Tibial nerve (tissue), 4 donors: ENCODE measurements at regions not wholly inside any gene's neighbourhood (a gene's known extent, or its start where the extent isn't known, plus 50 kb on each side); places are given as distances from the start of the nearest gene placed in this dataset.

Experiments
- DNase-seq, 2 donors: peaks; one replicate each; pipeline ENCODE4 v3.0.0-alpha.2; 2019; ENCODE audit warnings: low spot score in 2 of 2
- H3K27ac ChIP-seq, 4 donors: fragments of 200-600 bp; sonication (generic) in 3 of 4; one replicate each; pipeline ENCODE4 v1.5.1; 2017 to 2019; ENCODE audit warnings: mild to moderate bottlenecking in 1 of 4
- H3K27me3 ChIP-seq, 2 donors: fragments of 200-600 bp; sonication (generic) in 1 of 2; one replicate each; pipeline versions ENCODE4 v1.5.1 to v1.6.0; 2017 to 2019
- H3K36me3 ChIP-seq, 3 donors: fragments of 200-600 bp; sonication (generic); one replicate each; pipeline ENCODE4 v1.5.1; 2018 to 2019
- H3K4me1 ChIP-seq, 4 donors: fragments of 200-600 bp; sonication (generic) in 3 of 4; one replicate each; pipeline ENCODE4 v1.5.1; 2017 to 2019
- H3K4me3 ChIP-seq, 4 donors: fragments of 200-600 bp; sonication (generic) in 3 of 4; one replicate each; pipeline ENCODE4 v1.5.1; 2017 to 2019; ENCODE audit warnings: mild to moderate bottlenecking in 1 of 4, moderate library complexity in 1 of 4
- H3K9me3 ChIP-seq, 4 donors: fragments of 200-600 bp; sonication (generic) in 3 of 4; one replicate each; pipeline ENCODE4 v1.5.1; 2017 to 2019
- EP300 ChIP-seq, 2 donors: sonication (generic); formaldehyde crosslinking; IDR thresholded peaks; one replicate each; pipeline ENCODE4 v1.6.1; 2017; ENCODE audit warnings: antibody characterized with exemption in 2 of 2, mild to moderate bottlenecking in 1 of 2
- POLR2A ChIP-seq, 2 donors: fragments of 450-650 bp; IDR thresholded peaks; one replicate each; pipeline ENCODE4 v1.6.1; 2017; ENCODE audit warnings: antibody characterized with exemption in 2 of 2, mild to moderate bottlenecking in 2 of 2, moderate library complexity in 2 of 2
- WGBS, 2 donors: methylation state at CpG; one replicate each; pipeline ENCODE4 v1.1.5; 2018; 5-methylcytosine and 5-hydroxymethylcytosine counted together
- TF ChIP-seq, protein P1 (sequence below), 5 experiments: fragments of 200-600 bp in 3 of 5; fragments of 450-650 bp in 2 of 5; sonication (generic) in 3 of 5; IDR thresholded peaks; one replicate each; pipeline ENCODE4 v1.5.1; 2016 to 2019; ENCODE audit warnings: antibody characterized with exemption in 5 of 5, mild to moderate bottlenecking in 3 of 5, moderate library complexity in 2 of 5

DNA sequence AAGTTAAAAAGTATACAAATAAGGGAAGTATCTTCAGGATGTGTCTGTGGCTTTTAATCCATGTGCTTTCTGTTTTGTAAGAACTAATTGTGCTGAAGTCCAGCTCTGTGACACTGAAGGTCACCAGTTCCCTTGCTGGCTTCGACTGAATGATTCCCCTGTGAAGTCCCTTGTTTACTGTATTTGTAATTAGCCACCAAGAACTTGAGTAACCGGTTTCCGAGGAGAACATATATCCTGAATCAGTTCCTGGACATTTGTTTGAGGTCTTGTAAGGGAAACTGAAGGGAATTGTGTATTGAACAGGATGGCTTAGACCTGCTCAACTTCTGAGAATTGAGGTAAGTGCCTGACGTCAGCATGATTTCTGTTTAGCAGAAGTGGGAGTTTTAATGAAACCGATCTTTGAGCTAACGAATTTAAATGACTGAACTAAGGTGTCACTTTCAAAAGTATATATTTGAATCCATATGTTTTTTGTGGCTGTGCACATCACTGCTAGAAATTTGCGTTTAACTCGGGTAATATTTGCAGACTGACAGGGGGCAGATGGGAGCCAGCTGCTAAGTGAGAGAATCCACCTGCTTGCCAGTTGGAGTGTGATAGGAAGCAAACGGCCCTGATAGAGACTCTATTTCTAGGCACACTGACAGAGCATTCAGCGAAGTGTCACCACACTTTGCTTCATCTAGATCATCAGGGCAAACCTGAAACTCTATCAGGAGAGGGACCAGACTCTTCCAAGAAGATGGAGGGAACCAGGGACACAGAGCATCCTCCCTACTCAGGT, 530.0 kb downstream of the RFC3 start:
- no peaks in the 10 kb centered on the region for H3K9me3 ChIP-seq
- no peak overlapping the region for H3K27ac ChIP-seq
- TF ChIP-seq, protein P1, sequence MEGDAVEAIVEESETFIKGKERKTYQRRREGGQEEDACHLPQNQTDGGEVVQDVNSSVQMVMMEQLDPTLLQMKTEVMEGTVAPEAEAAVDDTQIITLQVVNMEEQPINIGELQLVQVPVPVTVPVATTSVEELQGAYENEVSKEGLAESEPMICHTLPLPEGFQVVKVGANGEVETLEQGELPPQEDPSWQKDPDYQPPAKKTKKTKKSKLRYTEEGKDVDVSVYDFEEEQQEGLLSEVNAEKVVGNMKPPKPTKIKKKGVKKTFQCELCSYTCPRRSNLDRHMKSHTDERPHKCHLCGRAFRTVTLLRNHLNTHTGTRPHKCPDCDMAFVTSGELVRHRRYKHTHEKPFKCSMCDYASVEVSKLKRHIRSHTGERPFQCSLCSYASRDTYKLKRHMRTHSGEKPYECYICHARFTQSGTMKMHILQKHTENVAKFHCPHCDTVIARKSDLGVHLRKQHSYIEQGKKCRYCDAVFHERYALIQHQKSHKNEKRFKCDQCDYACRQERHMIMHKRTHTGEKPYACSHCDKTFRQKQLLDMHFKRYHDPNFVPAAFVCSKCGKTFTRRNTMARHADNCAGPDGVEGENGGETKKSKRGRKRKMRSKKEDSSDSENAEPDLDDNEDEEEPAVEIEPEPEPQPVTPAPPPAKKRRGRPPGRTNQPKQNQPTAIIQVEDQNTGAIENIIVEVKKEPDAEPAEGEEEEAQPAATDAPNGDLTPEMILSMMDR (IDR thresholded peaks at IDR 0.05) = no peak
- TF ChIP-seq POLR2A (IDR thresholded peaks at IDR 0.05) = no peak
- TF ChIP-seq EP300 (IDR thresholded peaks at IDR 0.05) = peak in 1 of 2 donors; percentile 42
- peaks cover 0 to 12% (median 0%) of the 10 kb centered on the region in 4 donors for H3K4me1 ChIP-seq
- no peak overlapping the region for H3K4me3 ChIP-seq
- no peaks in the 10 kb centered on the region for H3K27me3 ChIP-seq
- 48 to 57% methylated on average over 10 of the region's 10 CpGs for WGBS, 2 donors
- no peaks in the 10 kb centered on the region for H3K36me3 ChIP-seq
- DNase-seq = peak in 1 of 2 donors; percentile 8

DNA sequence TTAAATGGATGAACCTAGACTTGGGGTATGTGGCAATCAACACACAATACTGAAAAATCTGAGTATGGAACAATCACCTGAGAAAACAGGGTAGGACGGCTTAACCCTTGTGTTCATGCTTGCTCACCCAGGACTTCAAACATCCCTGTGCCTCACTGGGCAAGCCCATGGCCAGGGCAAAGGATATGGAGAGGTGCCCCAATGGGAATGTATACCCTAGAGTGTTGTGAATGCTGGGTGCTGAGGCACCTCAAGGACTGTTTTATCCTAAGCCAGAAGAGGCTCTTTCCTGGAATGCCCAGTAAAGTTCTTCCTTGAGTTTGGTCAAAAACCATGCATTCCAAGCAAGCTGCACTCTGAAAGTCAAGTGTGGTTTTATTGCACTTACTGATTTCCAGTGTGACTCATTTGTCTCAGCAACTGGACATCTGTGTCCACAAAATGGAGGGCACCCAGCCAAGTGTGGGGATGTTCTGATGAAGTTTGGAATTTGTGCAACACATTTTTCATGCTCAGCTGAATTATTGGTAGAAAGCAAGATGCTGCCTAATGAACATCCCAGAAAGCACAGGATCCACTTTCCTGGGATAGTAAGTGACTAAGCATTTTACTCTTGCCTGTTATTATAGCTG, 531.3 kb downstream of the RFC3 start:
- Histone ChIP-seq H3K9me3 (no peaks in the 10 kb centered on the region), H3K27me3 (no peaks in the 10 kb centered on the region), H3K4me1 (peaks cover 0 to 12% (median 0%) of the 10 kb centered on the region in 4 donors), H3K4me3 (no peak overlapping the region), H3K36me3 (no peaks in the 10 kb centered on the region), H3K27ac (peak overlapping the region in 1 of 4 donors; percentile 17)
- 75 to 94% methylated on average over 1 of the region's 1 CpG for WGBS, 2 donors
- peak; percentile 69 to 77 for DNase-seq
- TF ChIP-seq EP300 (IDR thresholded peaks at IDR 0.05) (peak in 1 of 2 donors; percentile 62), POLR2A (IDR thresholded peaks at IDR 0.05) (no peak)

DNA sequence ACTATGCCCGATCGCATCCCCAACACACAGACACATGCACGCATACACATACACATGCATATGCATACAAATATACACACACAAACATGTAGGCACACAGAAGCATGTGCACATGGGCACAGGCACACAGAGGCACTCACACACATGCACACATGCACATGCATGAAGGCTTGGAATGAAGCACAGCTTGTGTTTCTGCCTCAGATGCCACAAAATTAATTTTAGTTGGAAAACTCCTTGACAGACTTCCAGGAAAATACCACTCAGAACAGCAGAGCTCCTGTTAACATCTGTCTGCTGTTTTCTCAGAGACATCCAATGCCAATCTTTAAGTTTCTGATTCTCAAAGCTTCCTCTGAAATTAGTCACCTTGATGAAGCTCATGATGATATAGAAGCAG, 532.7 kb downstream of the RFC3 start:
- Histone ChIP-seq H3K27ac (no peak overlapping the region), H3K27me3 (no peaks in the 10 kb centered on the region), H3K4me1 (peaks cover 0 to 12% (median 0%) of the 10 kb centered on the region in 4 donors), H3K9me3 (no peaks in the 10 kb centered on the region), H3K36me3 (no peaks in the 10 kb centered on the region), H3K4me3 (no peak overlapping the region)
- TF ChIP-seq, protein P1 (IDR thresholded peaks at IDR 0.05) = no peak
- TF ChIP-seq POLR2A (IDR thresholded peaks at IDR 0.05) (no peak), EP300 (IDR thresholded peaks at IDR 0.05) (no peak)
- 94 to 97% methylated on average over 3 of the region's 3 CpGs for WGBS, 2 donors
- no peak for DNase-seq

DNA sequence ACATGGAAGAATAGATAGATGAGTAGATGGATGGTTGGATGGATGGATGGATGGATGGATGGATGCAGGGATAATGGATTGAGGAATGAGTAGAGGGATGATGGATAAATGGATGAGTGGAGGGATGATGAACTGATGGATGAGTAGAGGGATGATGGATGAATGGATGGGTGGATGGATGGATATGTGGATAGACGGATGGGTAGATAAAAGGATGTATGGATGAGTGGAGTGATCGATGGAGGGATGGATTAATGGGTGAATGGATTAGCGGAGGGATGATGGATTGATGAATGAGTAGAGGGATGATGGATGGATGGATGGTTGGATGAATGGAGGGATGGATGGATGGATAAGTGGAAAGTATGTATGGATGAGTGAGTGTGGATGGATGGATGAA, 533.2 kb downstream of the RFC3 start:
- DNase-seq = no peak
- no peaks in the 10 kb centered on the region for H3K9me3 ChIP-seq
- 92 to 96% methylated on average over 3 of the region's 3 CpGs for WGBS, 2 donors
- no peak overlapping the region for H3K27ac ChIP-seq
- no peaks in the 10 kb centered on the region for H3K27me3 ChIP-seq
- no peak overlapping the region for H3K4me3 ChIP-seq
- H3K4me1 ChIP-seq = peaks cover 0 to 12% (median 0%) of the 10 kb centered on the region in 4 donors
- no peaks in the 10 kb centered on the region for H3K36me3 ChIP-seq
- TF ChIP-seq, protein P1 (IDR thresholded peaks at IDR 0.05) = no peak
- TF ChIP-seq POLR2A (IDR thresholded peaks at IDR 0.05) = no peak
- TF ChIP-seq EP300 (IDR thresholded peaks at IDR 0.05) = no peak

DNA sequence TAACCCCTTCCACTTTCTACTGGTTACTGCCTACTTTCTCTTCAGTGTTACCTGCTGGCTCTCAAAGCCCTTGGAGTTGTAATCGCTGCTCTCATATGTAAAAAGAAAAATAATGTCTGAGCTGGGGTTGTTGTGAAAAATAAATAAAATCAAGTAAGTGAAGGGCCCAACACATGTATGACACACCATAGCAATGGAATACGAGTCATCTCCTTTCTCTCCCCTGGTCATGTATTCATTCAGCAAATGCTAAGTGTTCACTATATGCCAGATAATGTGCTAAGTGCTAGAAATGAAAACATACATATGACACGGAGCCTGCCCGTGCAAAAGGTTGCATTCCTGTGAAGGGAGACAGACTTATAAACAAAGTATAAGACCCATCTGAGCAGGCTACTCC, 535.0 kb downstream of the RFC3 start:
- no peaks in the 10 kb centered on the region for H3K9me3 ChIP-seq

More for the DNA sequence above, 535.0 kb downstream of the RFC3 start:
- TF ChIP-seq, protein P1 (IDR thresholded peaks at IDR 0.05) = no peak
- TF ChIP-seq POLR2A (IDR thresholded peaks at IDR 0.05) = no peak
- TF ChIP-seq EP300 (IDR thresholded peaks at IDR 0.05) = no peak
- H3K27ac ChIP-seq = no peak overlapping the region
- no peak for DNase-seq
- no peaks in the 10 kb centered on the region for H3K27me3 ChIP-seq
- H3K4me1 ChIP-seq = peaks cover 0 to 10% (median 0%) of the 10 kb centered on the region in 4 donors
- H3K4me3 ChIP-seq = no peak overlapping the region
- WGBS, 2 donors = 91 to 94% methylated on average over 4 of the region's 4 CpGs
- H3K36me3 ChIP-seq = no peaks in the 10 kb centered on the region
